ENCODE measurements at regions not wholly inside any gene's neighbourhood (a gene's known extent, or its start where the extent isn't known, plus 50 kb on each side); places are given as distances from the start of the nearest gene placed in this dataset.
A peak's percentile ranks its signal among the peaks of the same experiment; 100 is the strongest.

GRCh38 chr18:39699340-39699964 lies 2133.9 kb upstream of the CELF4 start (continued):
- TF ChIP-seq, protein P1, sequence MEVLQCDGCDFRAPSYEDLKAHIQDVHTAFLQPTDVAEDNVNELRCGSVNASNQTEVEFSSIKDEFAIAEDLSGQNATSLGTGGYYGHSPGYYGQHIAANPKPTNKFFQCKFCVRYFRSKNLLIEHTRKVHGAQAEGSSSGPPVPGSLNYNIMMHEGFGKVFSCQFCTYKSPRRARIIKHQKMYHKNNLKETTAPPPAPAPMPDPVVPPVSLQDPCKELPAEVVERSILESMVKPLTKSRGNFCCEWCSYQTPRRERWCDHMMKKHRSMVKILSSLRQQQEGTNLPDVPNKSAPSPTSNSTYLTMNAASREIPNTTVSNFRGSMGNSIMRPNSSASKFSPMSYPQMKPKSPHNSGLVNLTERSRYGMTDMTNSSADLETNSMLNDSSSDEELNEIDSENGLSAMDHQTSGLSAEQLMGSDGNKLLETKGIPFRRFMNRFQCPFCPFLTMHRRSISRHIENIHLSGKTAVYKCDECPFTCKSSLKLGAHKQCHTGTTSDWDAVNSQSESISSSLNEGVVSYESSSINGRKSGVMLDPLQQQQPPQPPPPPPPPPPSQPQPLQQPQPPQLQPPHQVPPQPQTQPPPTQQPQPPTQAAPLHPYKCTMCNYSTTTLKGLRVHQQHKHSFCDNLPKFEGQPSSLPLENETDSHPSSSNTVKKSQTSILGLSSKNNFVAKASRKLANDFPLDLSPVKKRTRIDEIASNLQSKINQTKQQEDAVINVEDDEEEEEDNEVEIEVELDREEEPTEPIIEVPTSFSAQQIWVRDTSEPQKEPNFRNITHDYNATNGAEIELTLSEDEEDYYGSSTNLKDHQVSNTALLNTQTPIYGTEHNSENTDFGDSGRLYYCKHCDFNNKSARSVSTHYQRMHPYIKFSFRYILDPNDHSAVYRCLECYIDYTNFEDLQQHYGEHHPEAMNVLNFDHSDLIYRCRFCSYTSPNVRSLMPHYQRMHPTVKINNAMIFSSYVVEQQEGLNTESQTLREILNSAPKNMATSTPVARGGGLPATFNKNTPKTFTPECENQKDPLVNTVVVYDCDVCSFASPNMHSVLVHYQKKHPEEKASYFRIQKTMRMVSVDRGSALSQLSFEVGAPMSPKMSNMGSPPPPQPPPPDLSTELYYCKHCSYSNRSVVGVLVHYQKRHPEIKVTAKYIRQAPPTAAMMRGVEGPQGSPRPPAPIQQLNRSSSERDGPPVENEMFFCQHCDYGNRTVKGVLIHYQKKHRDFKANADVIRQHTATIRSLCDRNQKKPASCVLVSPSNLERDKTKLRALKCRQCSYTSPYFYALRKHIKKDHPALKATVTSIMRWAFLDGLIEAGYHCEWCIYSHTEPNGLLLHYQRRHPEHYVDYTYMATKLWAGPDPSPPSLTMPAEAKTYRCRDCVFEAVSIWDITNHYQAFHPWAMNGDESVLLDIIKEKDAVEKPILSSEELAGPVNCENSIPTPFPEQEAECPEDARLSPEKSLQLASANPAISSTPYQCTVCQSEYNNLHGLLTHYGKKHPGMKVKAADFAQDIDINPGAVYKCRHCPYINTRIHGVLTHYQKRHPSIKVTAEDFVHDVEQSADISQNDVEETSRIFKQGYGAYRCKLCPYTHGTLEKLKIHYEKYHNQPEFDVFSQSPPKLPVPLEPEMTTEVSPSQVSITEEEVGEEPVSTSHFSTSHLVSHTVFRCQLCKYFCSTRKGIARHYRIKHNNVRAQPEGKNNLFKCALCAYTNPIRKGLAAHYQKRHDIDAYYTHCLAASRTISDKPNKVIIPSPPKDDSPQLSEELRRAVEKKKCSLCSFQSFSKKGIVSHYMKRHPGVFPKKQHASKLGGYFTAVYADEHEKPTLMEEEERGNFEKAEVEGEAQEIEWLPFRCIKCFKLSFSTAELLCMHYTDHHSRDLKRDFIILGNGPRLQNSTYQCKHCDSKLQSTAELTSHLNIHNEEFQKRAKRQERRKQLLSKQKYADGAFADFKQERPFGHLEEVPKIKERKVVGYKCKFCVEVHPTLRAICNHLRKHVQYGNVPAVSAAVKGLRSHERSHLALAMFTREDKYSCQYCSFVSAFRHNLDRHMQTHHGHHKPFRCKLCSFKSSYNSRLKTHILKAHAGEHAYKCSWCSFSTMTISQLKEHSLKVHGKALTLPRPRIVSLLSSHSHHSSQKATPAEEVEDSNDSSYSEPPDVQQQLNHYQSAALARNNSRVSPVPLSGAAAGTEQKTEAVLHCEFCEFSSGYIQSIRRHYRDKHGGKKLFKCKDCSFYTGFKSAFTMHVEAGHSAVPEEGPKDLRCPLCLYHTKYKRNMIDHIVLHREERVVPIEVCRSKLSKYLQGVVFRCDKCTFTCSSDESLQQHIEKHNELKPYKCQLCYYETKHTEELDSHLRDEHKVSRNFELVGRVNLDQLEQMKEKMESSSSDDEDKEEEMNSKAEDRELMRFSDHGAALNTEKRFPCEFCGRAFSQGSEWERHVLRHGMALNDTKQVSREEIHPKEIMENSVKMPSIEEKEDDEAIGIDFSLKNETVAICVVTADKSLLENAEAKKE (CRISPR knock-in tag; IDR thresholded peaks at IDR 0.05), result no peak

DNA sequence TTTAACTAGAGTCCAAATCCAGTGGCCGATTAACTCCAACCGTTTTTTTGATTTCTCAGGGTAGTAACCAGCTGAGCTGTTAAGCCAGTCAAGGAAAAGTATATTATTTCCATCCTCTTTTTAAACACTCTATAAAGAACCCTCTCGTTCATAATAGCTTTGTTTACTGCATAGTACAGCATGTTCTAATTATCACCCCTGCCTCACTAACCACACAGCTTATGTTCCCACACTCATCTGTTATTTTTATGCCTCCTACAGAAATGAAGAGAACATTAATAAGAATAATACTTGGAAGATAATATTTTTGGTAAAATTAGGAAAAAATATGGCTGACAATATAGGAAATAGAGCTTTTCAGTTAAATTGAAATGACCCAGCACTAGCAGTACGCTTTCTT lies 2132.8 kb upstream of the CELF4 start:
- Histone ChIP-seq H3K4me1 (ENCODE audit: insufficient read depth) (peaks cover 24% of the 10 kb centered on the region), H2AFZ (no peak overlapping the region), H3K9me2 (ENCODE audit: insufficient read depth) (no peaks in the 10 kb centered on the region), H3K79me2 (replicated peaks; ENCODE audit: insufficient read depth) (no peaks in the 10 kb centered on the region), H3K36me3 (ENCODE audit: insufficient read depth) (no peaks in the 10 kb centered on the region), H3F3A (replicated peaks; ENCODE audit: low read depth) (no peaks in the 10 kb centered on the region), H3K27ac (ENCODE audit: low read depth) (no peak overlapping the region), H3K4me2 (no peak overlapping the region), H4K20me1 (replicated peaks; ENCODE audit: insufficient read depth) (0 out of 2 replicates have a peak, but pooled peaks cover 3% of the 10 kb centered on the region), H3K4me3 (no peak overlapping the region), H3K27me3 (ENCODE audit: insufficient read depth) (no peaks in the 10 kb centered on the region)
- ATAC-seq, result no peak
- peaks cover 4% of the 10 kb centered on the region for H3K27me3 Mint-ChIP-seq (ENCODE audit: insufficient read depth, low read depth, poor library complexity)
- 0 out of 2 replicates have a peak overlapping the region, but pooled peaks have one; percentile 26 for H3K27ac Mint-ChIP-seq
- no peak overlapping the region for H3K4me3 Mint-ChIP-seq
- H3K36me3 Mint-ChIP-seq (ENCODE audit: low read depth), result no peaks in the 10 kb centered on the region
- no peaks in the 10 kb centered on the region for H3K9me3 Mint-ChIP-seq
- peaks cover 11% of the 10 kb centered on the region for H3K4me1 Mint-ChIP-seq
- DNase-seq (ENCODE audit: low spot score), result no peak
- TF ChIP-seq, protein P2, sequence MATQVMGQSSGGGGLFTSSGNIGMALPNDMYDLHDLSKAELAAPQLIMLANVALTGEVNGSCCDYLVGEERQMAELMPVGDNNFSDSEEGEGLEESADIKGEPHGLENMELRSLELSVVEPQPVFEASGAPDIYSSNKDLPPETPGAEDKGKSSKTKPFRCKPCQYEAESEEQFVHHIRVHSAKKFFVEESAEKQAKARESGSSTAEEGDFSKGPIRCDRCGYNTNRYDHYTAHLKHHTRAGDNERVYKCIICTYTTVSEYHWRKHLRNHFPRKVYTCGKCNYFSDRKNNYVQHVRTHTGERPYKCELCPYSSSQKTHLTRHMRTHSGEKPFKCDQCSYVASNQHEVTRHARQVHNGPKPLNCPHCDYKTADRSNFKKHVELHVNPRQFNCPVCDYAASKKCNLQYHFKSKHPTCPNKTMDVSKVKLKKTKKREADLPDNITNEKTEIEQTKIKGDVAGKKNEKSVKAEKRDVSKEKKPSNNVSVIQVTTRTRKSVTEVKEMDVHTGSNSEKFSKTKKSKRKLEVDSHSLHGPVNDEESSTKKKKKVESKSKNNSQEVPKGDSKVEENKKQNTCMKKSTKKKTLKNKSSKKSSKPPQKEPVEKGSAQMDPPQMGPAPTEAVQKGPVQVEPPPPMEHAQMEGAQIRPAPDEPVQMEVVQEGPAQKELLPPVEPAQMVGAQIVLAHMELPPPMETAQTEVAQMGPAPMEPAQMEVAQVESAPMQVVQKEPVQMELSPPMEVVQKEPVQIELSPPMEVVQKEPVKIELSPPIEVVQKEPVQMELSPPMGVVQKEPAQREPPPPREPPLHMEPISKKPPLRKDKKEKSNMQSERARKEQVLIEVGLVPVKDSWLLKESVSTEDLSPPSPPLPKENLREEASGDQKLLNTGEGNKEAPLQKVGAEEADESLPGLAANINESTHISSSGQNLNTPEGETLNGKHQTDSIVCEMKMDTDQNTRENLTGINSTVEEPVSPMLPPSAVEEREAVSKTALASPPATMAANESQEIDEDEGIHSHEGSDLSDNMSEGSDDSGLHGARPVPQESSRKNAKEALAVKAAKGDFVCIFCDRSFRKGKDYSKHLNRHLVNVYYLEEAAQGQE (IDR thresholded peaks at IDR 0.05; ENCODE audit: unreplicated experiment), result no peak
- TF ChIP-seq EZH2phosphoT487 (IDR thresholded peaks at IDR 0.05; ENCODE audit: unreplicated experiment) (no peak), CTCF (conservative IDR thresholded peaks at IDR 0.05; ENCODE audit: low read depth in 2 of 2) (no peak), EZH2 (IDR thresholded peaks at IDR 0.05; ENCODE audit: low read depth, unreplicated experiment) (no peak), ZNF331 (CRISPR knock-in tag; IDR thresholded peaks at IDR 0.05; ENCODE audit: low read depth) (no peak)

Data from GM23338 (cell line).